Panc1 (cell line): ENCODE measurements at regions not wholly inside any gene's neighbourhood (a gene's known extent, or its start where the extent isn't known, plus 50 kb on each side); places are given as distances from the start of the nearest gene placed in this dataset.

ENCODE experiments used
- ATAC-seq: fragments of 200-7000 bp; cut with Tn5 transposase; 2 replicates; pipeline ENCODE4 v1.9.1; 2020; ENCODE audit warnings: mild to moderate bottlenecking, moderate library complexity
- BruUV-seq: library from RNA; stranded (reverse); fragments of 400-500 nt; replicated peaks from 2 replicates; lab custom pipeline; 2021; lab: Mats Ljungman, UMichigan
- CTCF ChIA-PET: fragments of 300-600 bp; sonication (Branson Sonifier 250); formaldehyde crosslinking; loops from one replicate; lab custom pipeline; 2022; ENCODE audit warnings: antibody characterized with exemption; lab: Charles Lee
- POLR2A ChIA-PET: fragments of 300-600 bp; sonication (Branson Sonifier 250); formaldehyde crosslinking; loops from one replicate; lab custom pipeline; 2022; ENCODE audit warnings: antibody characterized with exemption; lab: Charles Lee
- DNase-seq: peaks from one replicate; pipeline ENCODE4 v3.0.0-alpha.2; 2010; ENCODE audit warnings: low read depth, low spot score
- H3K27ac ChIP-seq: 2 replicates; pipeline ENCODE4 v1.5.1; 2011; ENCODE audit warnings: mild to moderate bottlenecking, low read length, inconsistent platforms
- H3K27me3 ChIP-seq: fragments of 200-500 bp; sonication (Bioruptor generic); 2 replicates; pipeline ENCODE4 v1.6.0; 2014; ENCODE audit warnings: low read length, inconsistent platforms; ENCODE audit not compliant: control insufficient read depth, insufficient read depth
- H3K36me3 ChIP-seq: fragments of 200-500 bp; sonication (Bioruptor generic); 2 replicates; pipeline ENCODE4 v1.5.1; 2014; ENCODE audit warnings: inconsistent platforms, mild to moderate bottlenecking, low read length, moderate library complexity; ENCODE audit not compliant: control insufficient read depth, insufficient read depth
- H3K4me1 ChIP-seq: 2 replicates; pipeline ENCODE4 v1.5.1; 2011; ENCODE audit warnings: inconsistent platforms, mild to moderate bottlenecking, low read length, moderate library complexity; ENCODE audit not compliant: control insufficient read depth, insufficient read depth
- H3K4me3 ChIP-seq, 2 experiments: 2 replicates each; pipeline ENCODE4 v1.5.1; 2011 to 2012; ENCODE audit warnings: low read depth in 2 of 2, low read length in 2 of 2, mild to moderate bottlenecking in 2 of 2, inconsistent platforms in 1 of 2, moderate library complexity in 1 of 2
- H3K9me3 ChIP-seq: fragments of 200-500 bp; sonication (Bioruptor generic); 2 replicates; pipeline ENCODE4 v1.5.1; 2014; ENCODE audit warnings: low read depth, mild to moderate bottlenecking, inconsistent platforms, low read length, moderate library complexity; ENCODE audit not compliant: control insufficient read depth, insufficient read depth
- CTCF ChIP-seq: fragments of 450-650 bp; IDR thresholded peaks from 2 replicates; pipeline ENCODE4 v1.5.1; 2017; ENCODE audit warnings: mild to moderate bottlenecking
- POLR2AphosphoS5 ChIP-seq: IDR thresholded peaks from 2 replicates; pipeline ENCODE4 v1.6.1; 2012; ENCODE audit warnings: mild to moderate bottlenecking, low read depth, low read length, moderate library complexity
- REST ChIP-seq, 2 experiments: IDR thresholded peaks; 2 replicates each; pipeline ENCODE4 v1.6.1; 2011 to 2012; ENCODE audit warnings: low read depth in 2 of 2, control low read depth in 1 of 2, low read length in 1 of 2, mild to moderate bottlenecking in 1 of 2, moderate library complexity in 1 of 2; ENCODE audit not compliant: insufficient read depth in 1 of 2
- SIN3A ChIP-seq: IDR thresholded peaks from 2 replicates; pipeline ENCODE4 v1.6.1; 2012; ENCODE audit warnings: low read depth, mild to moderate bottlenecking, low read length, moderate library complexity, borderline replicate concordance; ENCODE audit not compliant: insufficient read depth
- TCF7L2 ChIP-seq: IDR thresholded peaks from 2 replicates; pipeline ENCODE4 v1.6.1; 2011; ENCODE audit warnings: mild to moderate bottlenecking, low read depth, low read length, inconsistent platforms
- in situ Hi-C: cut with HindIII; loops from 2 replicates; pipeline ENCODE4 v1.10.0; 2016; ENCODE audit warnings: low sequenced_read_pairs, low pct_unique_long_range_greater_than_20kb
- intact Hi-C: fragments of 100-400 bp; cut with micrococcal nuclease; formaldehyde crosslinking; loops from one replicate; pipeline ENCODE4 v1.10.0; 2022; ENCODE audit not compliant: unreplicated experiment

- TF ChIP-seq POLR2AphosphoS5, result no peak
- TF ChIP-seq CTCF, result no peak
- TF ChIP-seq SIN3A, result no peak
- TF ChIP-seq REST (IDR thresholded peaks at IDR 0.05; ENCODE audit: insufficient read depth in 1 of 2, low read depth in 2 of 2, low read length in 1 of 2), result no peak
- intact Hi-C loops, result no loop called here
- Histone ChIP-seq H3K27me3 (no peaks in the 10 kb centered on the region), H3K27ac (no peak overlapping the region), H3K9me3 (no peaks in the 10 kb centered on the region), H3K36me3 (no peaks in the 10 kb centered on the region), H3K4me1 (no peaks in the 10 kb centered on the region), H3K4me3 (no peak overlapping the region)
- ChIA-PET POLR2A (no interaction called here), CTCF (no interaction called here)
- DNase-seq, result no peak
- no TSS peak for BruUV-seq
- in situ Hi-C loops, result no loop called here
- no peak for ATAC-seq
Observed at GRCh38 chr14:61988240-61988639, 226.0 kb downstream of the SNAPC1 start.

- in situ Hi-C loops (no loop called here), intact Hi-C loops (no loop called here)
- Histone ChIP-seq H3K4me1 (no peaks in the 10 kb centered on the region), H3K4me3 (no peak overlapping the region), H3K27me3 (no peaks in the 10 kb centered on the region), H3K36me3 (no peaks in the 10 kb centered on the region), H3K27ac (no peak overlapping the region), H3K9me3 (no peaks in the 10 kb centered on the region)
- DNase-seq (no peak), ATAC-seq (no peak)
- CTCF ChIA-PET, result no interaction called here
- POLR2A ChIA-PET, result no interaction called here
- TF ChIP-seq CTCF, result no peak
- no TSS peak for BruUV-seq
Observed at GRCh38 chr14:61992139-61992538, 229.9 kb downstream of the SNAPC1 start.

GRCh38 chr14:61992926-61993325 is 230.7 kb downstream of the SNAPC1 start:
- Histone ChIP-seq H3K27me3 (no peaks in the 10 kb centered on the region), H3K4me3 (no peak overlapping the region), H3K9me3 (no peaks in the 10 kb centered on the region), H3K36me3 (no peaks in the 10 kb centered on the region), H3K4me1 (no peaks in the 10 kb centered on the region), H3K27ac (no peak overlapping the region)
- BruUV-seq, result no TSS peak
- POLR2A ChIA-PET, result no interaction called here
- TF ChIP-seq TCF7L2 (no peak), POLR2AphosphoS5 (no peak), CTCF (no peak), SIN3A (no peak), REST (IDR thresholded peaks at IDR 0.05; ENCODE audit: insufficient read depth in 1 of 2, low read depth in 2 of 2, low read length in 1 of 2) (no peak)
- CTCF ChIA-PET, result no interaction called here
- in situ Hi-C loops (no loop called here), intact Hi-C loops (no loop called here)
- ATAC-seq, result no peak
- DNase-seq, result no peak
